Mucosa of descending colon (tissue), 3 donors: ENCODE measurements at regions not wholly inside any gene's neighbourhood (a gene's known extent, or its start where the extent isn't known, plus 50 kb on each side); places are given as distances from the start of the nearest gene placed in this dataset.
"Not testable (repeated sequence)": the region's sequence is repeated elsewhere in the genome, so short reads cannot be mapped to it uniquely, and the experiment has no call there.

Source experiments
- ATAC-seq: fragments of 200-7000 bp; cut with Tn5 transposase; one replicate; pipeline ENCODE4 v1.9.1; 2020; ENCODE audit warnings: mild to moderate bottlenecking, moderate library complexity
- DNase-seq, 3 donors: peaks; one replicate each; pipeline ENCODE4 v3.0.0-alpha.2; 2020
- H3K36me3 ChIP-seq: fragments of 200-600 bp; one replicate; pipeline ENCODE4 v1.8.0; 2021; ENCODE audit warnings: low read depth, mild to moderate bottlenecking
- H3K4me1 ChIP-seq: fragments of 200-600 bp; one replicate; pipeline ENCODE4 v1.8.0; 2021; ENCODE audit warnings: low read depth, mild to moderate bottlenecking
- H3K4me3 ChIP-seq: fragments of 200-600 bp; one replicate; pipeline ENCODE4 v1.8.0; 2021; ENCODE audit warnings: mild to moderate bottlenecking
- H3K9me3 ChIP-seq: fragments of 200-600 bp; one replicate; pipeline ENCODE4 v1.8.0; 2021; ENCODE audit warnings: mild to moderate bottlenecking
- intact Hi-C, 2 donors: fragments of 100-400 bp; cut with DNase I in 1 of 2; cut with micrococcal nuclease in 1 of 2; formaldehyde crosslinking; loops; one replicate each; pipeline versions ENCODE4 v1.11.0 to v1.11.1; 2022; cut with DNase I, micrococcal nuclease
- TF ChIP-seq, protein P1 (sequence below): fragments of 200-600 bp; IDR thresholded peaks from one replicate; pipeline ENCODE4 v1.8.0; 2022; ENCODE audit warnings: antibody characterized with exemption, mild to moderate bottlenecking
- donor health status: DM: no; HTN: no; CAD: no; lungs with moderate emphysema.
- donor health status: DM: no; HTN: no; CAD: no.
- donor health status: DM: no; HTN: yes; CAD: no.

DNA sequence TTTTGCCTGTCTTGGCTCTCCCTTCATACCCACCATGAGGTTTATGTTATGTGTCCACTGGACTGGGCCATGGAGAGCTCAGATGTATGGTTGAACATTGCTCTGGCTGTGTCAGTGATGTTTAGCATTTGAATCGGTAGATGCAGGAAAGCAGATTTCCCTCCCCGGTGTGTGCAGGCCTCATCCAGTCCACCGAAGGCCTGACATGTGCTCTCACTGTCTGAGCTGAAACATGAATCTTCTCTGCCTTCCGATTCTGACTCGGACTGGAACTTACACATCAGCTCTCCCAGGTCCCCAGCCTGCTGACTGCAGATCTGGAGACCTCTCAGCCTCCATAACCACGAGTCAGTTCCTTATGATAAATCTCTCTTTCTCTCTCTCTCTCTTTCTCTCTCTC lies 72.4 kb upstream of the SLC66A3 start:
- ATAC-seq: no peak
- DNase-seq: no peak
- TF ChIP-seq, protein P1, sequence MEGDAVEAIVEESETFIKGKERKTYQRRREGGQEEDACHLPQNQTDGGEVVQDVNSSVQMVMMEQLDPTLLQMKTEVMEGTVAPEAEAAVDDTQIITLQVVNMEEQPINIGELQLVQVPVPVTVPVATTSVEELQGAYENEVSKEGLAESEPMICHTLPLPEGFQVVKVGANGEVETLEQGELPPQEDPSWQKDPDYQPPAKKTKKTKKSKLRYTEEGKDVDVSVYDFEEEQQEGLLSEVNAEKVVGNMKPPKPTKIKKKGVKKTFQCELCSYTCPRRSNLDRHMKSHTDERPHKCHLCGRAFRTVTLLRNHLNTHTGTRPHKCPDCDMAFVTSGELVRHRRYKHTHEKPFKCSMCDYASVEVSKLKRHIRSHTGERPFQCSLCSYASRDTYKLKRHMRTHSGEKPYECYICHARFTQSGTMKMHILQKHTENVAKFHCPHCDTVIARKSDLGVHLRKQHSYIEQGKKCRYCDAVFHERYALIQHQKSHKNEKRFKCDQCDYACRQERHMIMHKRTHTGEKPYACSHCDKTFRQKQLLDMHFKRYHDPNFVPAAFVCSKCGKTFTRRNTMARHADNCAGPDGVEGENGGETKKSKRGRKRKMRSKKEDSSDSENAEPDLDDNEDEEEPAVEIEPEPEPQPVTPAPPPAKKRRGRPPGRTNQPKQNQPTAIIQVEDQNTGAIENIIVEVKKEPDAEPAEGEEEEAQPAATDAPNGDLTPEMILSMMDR: no peak
- Histone ChIP-seq H3K4me3 (no peak overlapping the region), H3K9me3 (no peaks in the 10 kb centered on the region), H3K4me1 (no peaks in the 10 kb centered on the region), H3K36me3 (no peaks in the 10 kb centered on the region)
- intact Hi-C loops: no loop called here

DNA sequence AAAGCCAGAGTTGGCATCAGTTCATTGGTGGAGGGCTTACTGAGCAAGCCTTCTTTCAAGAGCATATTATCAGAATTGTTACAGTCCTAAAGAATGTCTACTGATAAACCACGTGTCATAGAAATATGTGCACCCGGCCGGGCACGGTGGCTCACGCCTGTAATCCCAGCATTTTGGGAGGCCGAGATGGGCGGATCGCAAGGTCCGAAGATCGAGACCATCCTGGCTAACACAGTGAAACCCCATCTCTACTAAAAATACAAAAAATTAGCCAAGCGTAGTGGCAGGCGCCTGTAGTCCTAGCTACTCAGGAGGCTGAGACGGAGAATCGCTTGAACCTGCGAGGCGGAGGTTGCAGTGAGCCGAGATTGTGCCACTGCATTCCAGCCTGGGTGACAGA lies 66.4 kb upstream of the SLC66A3 start:
- DNase-seq, ATAC-seq, intact Hi-C loops, H3K36me3 ChIP-seq, H3K4me1 ChIP-seq, H3K9me3 ChIP-seq, H3K4me3 ChIP-seq: not testable (repeated sequence)

DNA sequence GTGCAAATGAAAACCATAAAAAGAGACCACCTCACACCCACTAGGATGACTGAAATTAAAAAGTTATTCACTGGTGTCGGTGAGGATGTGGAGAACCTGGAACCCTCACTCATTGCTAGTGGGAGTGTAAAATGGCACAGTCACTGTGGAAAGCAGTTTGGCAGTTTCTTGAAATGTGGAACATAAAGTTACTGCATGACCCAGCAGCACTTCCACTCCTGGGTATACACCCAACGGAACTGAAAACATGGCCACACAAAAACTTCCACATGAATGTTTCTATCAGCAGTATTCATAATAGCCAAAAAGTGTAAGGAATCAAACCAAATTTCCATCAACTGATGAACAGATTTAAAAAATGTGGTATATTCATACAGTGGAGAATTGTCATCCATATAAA lies 65.1 kb upstream of the SLC66A3 start:
- Histone ChIP-seq H3K4me1 (no peaks in the 10 kb centered on the region), H3K9me3 (no peaks in the 10 kb centered on the region), H3K36me3 (no peaks in the 10 kb centered on the region), H3K4me3 (no peak overlapping the region)
- intact Hi-C loops: no loop called here
- TF ChIP-seq, protein P1: no peak
- ATAC-seq (no peak), DNase-seq (no peak)

DNA sequence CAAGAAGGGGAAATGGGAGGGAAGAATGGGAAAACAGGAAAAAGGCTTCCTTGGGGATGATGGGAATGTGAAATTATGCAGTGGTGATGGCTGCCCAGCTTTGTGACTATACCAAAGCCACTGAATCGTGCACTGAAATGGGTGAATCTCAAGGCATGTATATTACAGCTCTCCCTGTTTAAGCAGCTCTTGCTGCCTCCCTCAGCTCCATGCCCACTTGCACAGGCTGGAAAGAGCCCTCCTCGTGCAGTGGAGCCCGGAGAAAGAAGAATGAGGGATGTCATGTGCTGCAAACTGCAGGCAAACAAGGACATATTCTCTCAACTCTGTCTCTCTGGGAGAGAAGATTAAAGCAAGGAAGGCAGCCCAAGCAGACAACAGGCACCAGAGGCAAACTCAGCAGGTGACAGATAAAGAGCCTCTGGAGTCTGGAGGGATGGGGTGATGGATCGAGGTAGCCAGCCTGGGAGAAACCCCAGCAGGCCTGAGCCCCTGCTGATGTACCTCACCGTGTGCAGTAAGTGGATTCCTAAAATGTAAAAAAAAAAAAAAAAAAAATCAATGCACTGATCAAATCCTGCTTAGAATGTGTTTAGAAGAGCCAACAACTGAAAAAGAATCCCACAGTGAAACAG lies 62.4 kb upstream of the SLC66A3 start:
- Histone ChIP-seq H3K9me3 (no peaks in the 10 kb centered on the region), H3K4me1 (no peaks in the 10 kb centered on the region), H3K4me3 (no peak overlapping the region), H3K36me3 (no peaks in the 10 kb centered on the region)
- ATAC-seq: no peak
- DNase-seq: no peak
- TF ChIP-seq, protein P1: no peak
- intact Hi-C loops: no loop called here

DNA sequence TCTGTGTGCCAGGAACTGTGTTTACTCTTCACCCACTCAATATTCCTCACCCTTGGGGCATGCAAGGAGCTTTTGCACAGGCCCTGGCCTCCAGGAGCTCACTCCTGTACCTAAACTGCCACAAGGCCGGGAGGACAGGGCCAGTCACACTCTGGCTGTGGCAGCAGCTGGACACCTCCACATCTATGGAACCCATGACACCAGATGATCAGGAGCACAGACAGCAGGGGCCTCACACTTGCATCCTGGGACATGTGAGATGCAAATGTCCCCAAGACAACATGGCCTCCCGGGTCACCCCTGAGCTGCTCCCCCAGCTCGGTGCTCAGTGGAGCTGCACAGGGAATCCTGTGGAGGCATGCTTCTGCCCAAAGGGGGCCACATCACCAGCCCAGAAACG lies 61.8 kb upstream of the SLC66A3 start:
- no peak for DNase-seq
- Histone ChIP-seq H3K9me3 (no peaks in the 10 kb centered on the region), H3K36me3 (no peaks in the 10 kb centered on the region), H3K4me1 (no peaks in the 10 kb centered on the region), H3K4me3 (no peak overlapping the region)
- ATAC-seq: no peak
- TF ChIP-seq, protein P1: no peak
- intact Hi-C loops: no loop called here

DNA sequence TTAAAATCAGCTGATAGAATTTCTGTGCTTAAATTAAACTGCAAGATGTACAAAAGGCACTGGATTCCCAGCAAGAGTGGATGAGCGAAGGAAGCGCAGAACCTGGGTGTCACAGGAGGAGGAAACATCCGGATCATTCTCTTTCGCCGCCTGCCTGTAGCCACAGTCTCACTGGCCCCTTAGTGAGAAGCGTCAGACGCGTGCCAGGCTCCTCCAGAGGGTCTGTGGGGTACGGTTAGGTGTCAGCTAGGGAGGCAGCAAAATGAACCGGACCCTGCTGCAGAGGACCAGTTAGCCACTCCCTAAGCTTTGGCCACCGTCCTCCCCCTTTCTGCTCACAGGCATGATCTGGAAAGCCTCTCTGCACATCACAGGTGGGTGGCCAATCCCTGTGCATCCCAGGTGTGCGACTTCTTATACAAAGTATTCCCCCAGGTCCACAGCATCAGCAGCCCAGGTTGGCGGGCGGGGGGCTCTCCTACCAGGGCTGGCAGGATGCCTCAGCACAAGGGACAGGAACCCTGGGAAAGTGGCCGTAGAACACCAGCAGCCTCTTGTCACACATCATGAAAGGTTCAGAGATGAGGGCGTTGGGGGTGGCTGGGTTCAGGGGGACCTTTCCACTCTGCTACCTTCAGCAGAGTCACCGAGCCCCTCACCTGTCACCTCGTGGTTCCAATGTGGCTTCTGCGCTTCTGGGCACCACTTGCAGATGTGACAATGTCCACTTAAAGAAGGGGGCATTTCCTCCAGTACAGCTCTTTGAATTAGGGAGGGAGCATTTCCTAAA lies 61.1 kb upstream of the SLC66A3 start:
- Histone ChIP-seq H3K9me3 (no peaks in the 10 kb centered on the region), H3K4me3 (no peak overlapping the region), H3K4me1 (no peaks in the 10 kb centered on the region), H3K36me3 (no peaks in the 10 kb centered on the region)
- no peak for ATAC-seq
- intact Hi-C loops: no loop called here
- DNase-seq: no peak
- TF ChIP-seq, protein P1: no peak
